IPS-18c (cell line): ENCODE measurements at regions not wholly inside any gene's neighbourhood (a gene's known extent, or its start where the extent isn't known, plus 50 kb on each side); places are given as distances from the start of the nearest gene placed in this dataset.
"Not testable (repeated sequence)": the region's sequence is repeated elsewhere in the genome, so short reads cannot be mapped to it uniquely, and the experiment has no call there.

ENCODE experiments used
- H3K4me3 ChIP-seq: 2 replicates; pipeline ENCODE4 v1.7.0; 2013; ENCODE audit warnings: low read depth, mild to moderate bottlenecking, low read length, moderate library complexity; ENCODE audit not compliant: insufficient read depth
- H3K9me3 ChIP-seq: one replicate; pipeline ENCODE4 v1.6.1; 2013; ENCODE audit warnings: mild to moderate bottlenecking, low read length, moderate library complexity; ENCODE audit not compliant: control insufficient read depth, insufficient read depth

GRCh38 chr10:44008917-44009709 lies 360.4 kb upstream of the ZNF32 start:
- Histone ChIP-seq H3K9me3 (no peaks in the 10 kb centered on the region), H3K4me3 (no peak overlapping the region)

- Histone ChIP-seq H3K4me3 (no peak overlapping the region), H3K9me3 (no peaks in the 10 kb centered on the region)
Observed at GRCh38 chr10:44008270-44008916, 359.7 kb upstream of the ZNF32 start.

GRCh38 chr10:44006771-44007170 lies 358.1 kb upstream of the ZNF32 start:
- no peak overlapping the region for H3K4me3 ChIP-seq
- no peaks in the 10 kb centered on the region for H3K9me3 ChIP-seq

GRCh38 chr10:44005788-44006099 lies 357.1 kb upstream of the ZNF32 start:
- Histone ChIP-seq H3K4me3 (no peak overlapping the region), H3K9me3 (no peaks in the 10 kb centered on the region)

GRCh38 chr10:44004913-44005787 lies 356.5 kb upstream of the ZNF32 start:
- no peak overlapping the region for H3K4me3 ChIP-seq

GRCh38 chr10:43998021-43998809 lies 349.5 kb upstream of the ZNF32 start:
- Histone ChIP-seq H3K9me3 (no peaks in the 10 kb centered on the region), H3K4me3 (no peak overlapping the region)

More at GRCh38 chr10:44004913-44005787, 356.5 kb upstream of the ZNF32 start:
- no peaks in the 10 kb centered on the region for H3K9me3 ChIP-seq

GRCh38 chr10:43997330-43997729 lies 348.6 kb upstream of the ZNF32 start:
- peaks cover 5% of the 10 kb centered on the region for H3K9me3 ChIP-seq
- no peak overlapping the region for H3K4me3 ChIP-seq

GRCh38 chr10:43994539-43994938 lies 345.9 kb upstream of the ZNF32 start:
- Histone ChIP-seq H3K4me3 (no peak overlapping the region), H3K9me3 (peaks cover 9% of the 10 kb centered on the region)

- H3K9me3 ChIP-seq, H3K4me3 ChIP-seq: not testable (repeated sequence)
Observed at GRCh38 chr10:43992816-43993215, 344.1 kb upstream of the ZNF32 start.

GRCh38 chr10:43986374-43986773 lies 337.7 kb upstream of the ZNF32 start:
- Histone ChIP-seq H3K9me3 (no peaks in the 10 kb centered on the region), H3K4me3 (no peak overlapping the region)

GRCh38 chr10:43985941-43986340 lies 337.3 kb upstream of the ZNF32 start:
- Histone ChIP-seq H3K9me3 (no peaks in the 10 kb centered on the region), H3K4me3 (no peak overlapping the region)

GRCh38 chr10:43983856-43984271 lies 335.2 kb upstream of the ZNF32 start:
- Histone ChIP-seq H3K4me3 (no peak overlapping the region), H3K9me3 (no peaks in the 10 kb centered on the region)

GRCh38 chr10:43983405-43983804 lies 334.7 kb upstream of the ZNF32 start:
- no peak overlapping the region for H3K4me3 ChIP-seq
- H3K9me3 ChIP-seq: no peaks in the 10 kb centered on the region

- Histone ChIP-seq H3K4me3 (no peak overlapping the region), H3K9me3 (no peaks in the 10 kb centered on the region)
Observed at GRCh38 chr10:43982250-43982649, 333.6 kb upstream of the ZNF32 start.

GRCh38 chr10:43981696-43982095 lies 333.0 kb upstream of the ZNF32 start:
- H3K4me3 ChIP-seq: no peak overlapping the region
- H3K9me3 ChIP-seq: no peaks in the 10 kb centered on the region

- H3K9me3 ChIP-seq: no peaks in the 10 kb centered on the region
- H3K4me3 ChIP-seq: no peak overlapping the region
Observed at GRCh38 chr10:43981232-43981631, 332.6 kb upstream of the ZNF32 start.

- Histone ChIP-seq H3K9me3 (no peaks in the 10 kb centered on the region), H3K4me3 (no peak overlapping the region)
Observed at GRCh38 chr10:43980715-43981114, 332.0 kb upstream of the ZNF32 start.
